NOMO-1 treated with dmso at 0.1 percent for 144 hours (cell line): ENCODE measurements at regions not wholly inside any gene's neighbourhood (a gene's known extent, or its start where the extent isn't known, plus 50 kb on each side); places are given as distances from the start of the nearest gene placed in this dataset.
"Not testable (repeated sequence)": the region's sequence is repeated elsewhere in the genome, so short reads cannot be mapped to it uniquely, and the experiment has no call there.

ENCODE experiments used
- DNase-seq: peaks from one replicate; lab custom pipeline; 2025; ENCODE audit not compliant: unreplicated experiment; lab: John Stamatoyannopoulos, UW

DNA sequence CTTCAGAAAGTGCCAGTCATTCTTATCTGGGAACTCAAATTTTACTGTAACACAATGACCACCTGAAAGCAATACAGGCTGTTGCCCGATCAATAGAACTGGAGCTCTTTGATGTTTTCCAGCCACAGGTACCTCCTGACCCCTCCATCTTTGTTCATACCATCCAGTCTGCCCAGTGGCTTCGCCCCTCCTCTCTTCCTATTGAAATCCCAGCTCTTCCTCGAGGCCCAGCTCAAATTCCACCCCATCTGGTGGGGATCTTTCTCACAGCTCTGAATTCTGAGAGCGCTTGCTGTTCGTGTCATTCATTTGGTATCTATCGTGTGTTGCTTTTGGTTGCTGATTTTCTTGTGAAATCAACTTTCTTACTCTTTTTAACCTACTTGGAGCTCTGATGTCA is 87.9 kb upstream of the CNKSR3 start:
- DNase-seq: no peak

DNA sequence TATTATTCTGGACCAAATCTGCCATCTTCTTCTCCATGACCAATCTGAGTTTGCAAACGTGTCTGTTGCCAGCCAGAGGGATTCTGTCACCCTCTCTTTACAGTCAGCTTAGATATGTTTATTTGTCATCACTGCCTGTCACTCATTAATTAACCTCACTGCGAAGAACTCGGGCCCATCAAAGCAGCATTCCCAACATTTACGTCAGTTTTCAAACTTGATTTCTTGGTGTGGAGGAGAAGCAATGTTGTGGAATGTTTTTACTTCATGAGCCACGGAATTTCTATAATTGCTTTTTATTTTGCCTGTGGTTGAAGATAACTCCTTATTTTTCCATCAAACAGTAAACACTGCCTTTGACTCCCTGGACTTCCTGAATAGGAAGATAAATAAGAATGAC is 91.8 kb upstream of the CNKSR3 start:
- no peak for DNase-seq

DNA sequence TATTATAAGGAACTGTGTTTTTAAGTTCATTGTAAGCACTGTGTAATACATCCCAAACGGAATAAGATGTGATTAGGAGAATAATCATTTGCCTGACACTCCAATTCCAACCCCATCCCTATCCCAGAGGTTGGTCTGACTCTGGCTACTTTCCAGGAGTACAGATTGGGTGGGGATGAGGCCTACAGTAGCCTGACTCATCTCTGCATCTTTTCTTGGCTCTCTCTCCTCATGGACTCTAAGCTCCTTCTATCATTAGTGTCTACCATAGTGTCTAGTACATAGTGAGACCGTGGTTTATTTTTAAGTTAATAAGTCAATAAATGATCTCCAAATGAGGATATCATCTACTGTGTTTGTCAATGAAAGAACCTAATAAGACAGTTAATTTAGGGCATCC is 92.2 kb upstream of the CNKSR3 start:
- DNase-seq: no peak

DNA sequence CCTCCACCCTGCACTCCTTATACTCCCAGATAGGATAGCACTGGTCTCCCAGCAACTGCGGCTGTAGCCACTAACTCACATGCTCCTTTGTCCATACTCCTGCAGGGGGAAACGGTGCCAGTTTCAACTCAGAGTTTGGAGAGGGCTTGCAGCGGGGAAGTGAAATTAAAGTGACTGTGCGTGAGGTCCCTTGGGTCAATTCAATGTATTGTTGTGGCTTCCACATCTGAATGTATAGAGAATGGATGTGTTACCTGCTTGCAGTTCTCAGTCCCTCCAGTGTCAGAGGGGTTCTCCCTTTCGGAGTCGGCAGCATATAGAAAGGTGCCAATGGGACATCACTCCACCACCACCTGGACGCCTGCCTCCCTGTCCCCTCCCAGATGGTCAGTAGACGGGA is 93.6 kb upstream of the CNKSR3 start:
- no peak for DNase-seq

- DNase-seq: no peak
Observed at GRCh38 chr6:154605178-154605881, 94.8 kb upstream of the CNKSR3 start.

GRCh38 chr6:154605882-154606370 is 95.4 kb upstream of the CNKSR3 start:
- DNase-seq: no peak

DNA sequence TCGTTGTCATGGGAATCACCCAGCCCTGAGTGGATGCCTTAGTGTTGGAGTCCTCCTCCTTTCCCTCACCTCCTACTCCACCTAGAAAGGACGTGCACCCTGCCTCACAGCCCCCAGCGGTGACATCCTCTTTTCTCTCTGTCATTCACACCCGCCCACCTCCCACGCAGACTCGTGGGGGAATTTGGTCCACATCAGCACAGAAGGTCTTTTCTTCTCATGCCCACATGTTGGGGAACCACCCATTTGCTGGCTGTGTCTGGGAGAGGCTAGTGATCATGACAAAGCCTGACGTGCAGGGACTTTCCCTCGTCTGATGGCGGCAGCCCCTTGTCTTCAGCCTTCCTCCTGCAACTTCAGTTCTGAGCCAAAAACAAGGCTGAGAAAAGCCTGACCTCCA is 96.0 kb upstream of the CNKSR3 start:
- no peak for DNase-seq

DNA sequence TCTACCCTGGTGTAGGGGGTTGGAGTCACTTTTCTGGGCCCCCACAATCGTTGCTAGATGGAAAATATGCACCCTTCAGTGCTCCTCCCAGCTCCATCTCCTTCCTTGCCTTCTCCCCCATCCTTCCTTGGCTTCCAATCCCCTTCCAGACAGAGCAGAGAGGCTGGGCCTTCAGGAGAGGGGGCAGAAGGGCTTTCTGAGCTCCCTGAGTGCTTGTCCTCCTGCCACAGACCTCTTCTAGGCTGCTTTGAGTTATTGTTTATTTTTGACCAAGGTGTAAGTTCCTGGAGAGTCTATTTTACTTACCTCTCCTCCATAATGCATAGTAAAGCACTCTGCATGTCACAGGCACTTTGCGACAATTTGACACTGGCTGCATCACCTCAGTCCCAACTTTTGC is 96.4 kb upstream of the CNKSR3 start:
- DNase-seq: no peak

DNA sequence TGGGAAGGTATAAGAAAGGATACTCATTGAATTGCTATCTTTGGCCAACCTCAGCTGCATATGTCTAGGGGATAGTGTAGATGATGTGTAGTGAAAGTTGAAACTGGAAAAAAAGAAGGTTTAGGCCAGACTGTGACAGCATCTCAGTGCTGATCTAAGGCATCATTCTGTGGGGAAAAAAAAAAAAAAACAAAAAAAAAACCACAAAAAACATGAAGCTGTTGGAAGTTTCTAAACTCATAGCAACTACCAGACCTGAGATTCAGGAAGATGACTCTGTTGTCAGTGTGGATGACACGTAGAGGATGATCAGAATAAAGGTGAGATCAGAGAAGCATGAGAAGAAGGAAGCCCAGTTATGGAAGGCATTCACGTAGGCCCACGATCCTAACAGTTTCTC is 100.8 kb upstream of the CNKSR3 start:
- no peak for DNase-seq

DNA sequence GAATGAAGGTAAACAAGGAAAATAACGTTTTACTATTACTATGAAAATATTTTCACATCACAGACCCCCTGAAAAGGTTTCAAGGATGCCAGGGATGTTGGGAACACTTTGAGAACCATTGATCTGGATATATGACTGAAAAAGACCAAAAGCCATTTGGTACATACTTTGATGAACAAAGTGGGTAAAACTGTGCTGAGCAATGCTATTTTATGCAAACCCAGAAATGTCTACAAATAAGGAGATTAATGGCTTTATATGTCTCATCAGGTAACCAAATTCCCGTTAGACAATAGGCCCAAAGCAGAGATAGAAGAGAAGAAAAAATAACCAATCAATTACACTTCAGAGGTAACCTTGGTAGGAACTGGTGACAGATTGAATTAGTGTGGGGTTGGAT is 101.4 kb upstream of the CNKSR3 start:
- no peak for DNase-seq

GRCh38 chr6:154613137-154613676 is 102.7 kb upstream of the CNKSR3 start:
- DNase-seq: no peak

DNA sequence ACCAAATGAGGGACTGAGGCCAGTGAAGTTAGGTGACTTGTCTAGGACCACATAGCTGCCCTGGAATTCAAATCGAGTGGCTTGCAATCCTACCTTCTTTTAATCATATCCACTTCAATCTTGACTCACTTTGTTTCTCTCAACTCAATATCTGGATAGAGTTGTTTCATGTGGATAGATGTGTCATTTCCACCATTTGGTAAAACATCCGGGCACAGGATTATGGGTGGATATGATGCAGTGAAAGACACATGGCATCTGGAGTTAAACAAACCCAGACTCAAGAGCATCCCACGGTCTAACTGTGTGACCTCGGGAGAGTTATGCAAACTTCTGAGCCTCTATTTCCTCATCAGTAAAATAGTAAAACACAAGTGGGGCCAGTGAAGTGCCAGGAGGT is 103.6 kb upstream of the CNKSR3 start:
- DNase-seq: no peak

- no peak for DNase-seq
Observed at GRCh38 chr6:154614641-154615040, 104.2 kb upstream of the CNKSR3 start.

DNA sequence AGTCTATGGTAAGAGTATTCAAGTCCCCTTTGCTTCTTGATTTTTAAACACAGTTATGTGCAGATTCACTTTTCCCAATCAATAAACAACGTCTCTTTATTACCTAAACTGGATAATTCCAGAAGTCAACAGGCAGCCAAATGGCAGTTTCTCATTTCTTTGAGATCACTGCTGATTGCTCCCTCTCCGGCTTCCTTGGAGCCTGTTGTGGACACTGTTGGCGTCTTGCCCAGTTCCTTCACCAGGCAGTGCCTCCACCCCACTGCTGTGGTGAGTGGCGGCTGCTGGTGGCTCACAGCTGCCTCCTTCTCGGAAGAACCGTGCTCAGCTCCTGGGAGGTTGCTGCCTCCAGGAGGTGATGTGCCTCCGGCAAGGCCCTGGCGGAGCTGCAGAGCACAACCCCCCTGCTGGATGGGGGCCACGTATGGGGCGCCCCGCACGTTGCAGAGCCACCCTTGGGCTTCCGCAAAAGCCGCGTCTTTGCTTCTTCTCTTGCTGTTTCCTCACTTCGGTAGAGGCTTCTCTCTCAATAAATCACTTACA is 105.1 kb upstream of the CNKSR3 start:
- DNase-seq: peak; percentile 67

GRCh38 chr6:154617175-154617574 is 106.7 kb upstream of the CNKSR3 start:
- DNase-seq: no peak

DNA sequence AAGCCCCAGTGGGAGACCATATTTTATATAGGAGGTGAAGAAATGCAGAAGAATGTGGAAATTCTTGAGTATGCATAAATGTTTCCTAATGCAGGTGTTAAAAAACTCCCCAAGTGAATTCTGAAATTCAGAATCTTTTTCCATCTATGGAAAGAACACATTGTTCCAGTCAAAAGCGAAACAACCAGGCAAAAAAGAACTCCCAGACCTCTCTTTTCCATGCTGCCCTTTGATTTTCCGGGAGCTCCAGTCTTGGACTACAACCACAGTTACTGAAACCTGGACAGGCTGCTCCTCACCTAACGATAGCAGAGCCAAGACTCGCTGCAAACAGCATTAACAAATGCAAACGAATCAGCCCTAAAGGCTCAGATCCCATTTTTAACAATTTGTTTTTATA is 108.7 kb upstream of the CNKSR3 start:
- DNase-seq: no peak

DNA sequence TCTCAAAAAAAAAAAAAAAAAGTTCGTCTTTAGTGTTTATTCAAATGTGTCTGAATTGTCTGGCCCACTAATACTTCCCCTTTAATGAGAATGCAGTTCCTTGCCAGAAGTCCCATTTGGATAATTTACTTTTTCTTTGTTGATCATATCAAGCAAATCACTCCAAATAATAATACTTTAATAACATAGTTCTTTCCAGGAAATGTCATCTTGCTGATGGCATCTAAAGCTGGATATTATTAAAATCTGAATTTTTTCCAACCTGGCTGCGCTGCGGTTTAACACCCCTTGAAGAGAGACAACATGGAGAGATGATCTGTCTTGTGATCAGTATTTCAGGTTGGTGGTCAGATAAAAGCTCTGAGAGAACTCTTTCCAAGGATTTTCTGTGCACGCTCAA is 111.2 kb upstream of the CNKSR3 start:
- no peak for DNase-seq

DNA sequence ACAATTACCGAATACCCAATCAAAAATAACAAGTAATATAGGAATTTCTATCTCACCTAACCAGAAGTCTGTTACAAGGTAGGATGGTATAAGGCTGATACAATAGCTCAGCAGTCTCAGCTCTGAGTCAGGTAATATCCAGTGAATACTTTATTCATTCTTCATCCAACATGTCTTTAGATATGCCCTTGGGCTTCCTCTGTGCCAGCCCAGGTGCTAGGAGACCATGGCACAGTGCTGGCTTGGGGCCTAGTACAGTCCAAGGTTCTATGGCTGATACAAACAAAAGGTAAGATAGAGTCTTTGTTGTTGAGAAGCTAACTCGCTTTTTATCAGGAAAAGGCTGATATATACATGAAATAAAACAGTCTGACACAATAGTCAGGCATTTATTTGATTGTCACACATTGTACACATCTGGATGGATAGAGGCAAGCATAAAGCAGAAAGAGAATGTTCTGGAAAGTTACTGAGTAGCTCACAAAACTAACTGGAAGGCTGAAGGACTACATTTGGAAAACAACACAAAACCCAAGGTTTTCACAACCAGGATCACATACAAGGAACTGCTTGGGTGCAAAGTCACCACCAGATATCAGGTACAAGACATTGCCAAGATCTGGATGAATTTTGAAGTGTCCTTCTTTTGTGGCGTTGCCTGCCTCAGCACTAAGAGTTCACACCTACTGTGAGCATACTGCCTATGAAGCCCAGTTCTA is 110.4 kb upstream of the SCAF8 start:
- DNase-seq: no peak

DNA sequence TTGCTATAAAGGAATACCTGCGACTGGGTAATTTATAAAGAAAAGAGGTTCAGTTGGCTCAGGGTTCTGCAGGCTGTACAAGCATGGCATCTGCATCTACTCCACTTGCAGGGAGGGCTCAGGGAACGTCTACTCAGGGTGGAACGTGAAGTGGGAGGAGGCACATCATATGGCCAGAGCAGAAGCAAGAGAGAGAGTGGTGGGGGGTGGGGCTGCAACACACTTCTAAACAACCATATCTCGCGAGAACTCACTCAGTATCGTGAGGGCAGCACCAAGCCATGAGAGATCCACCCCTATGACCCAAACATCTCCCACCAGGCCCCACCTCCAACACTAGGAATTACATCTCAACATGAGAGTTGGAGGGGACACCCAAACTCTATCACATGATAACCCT is 109.8 kb upstream of the SCAF8 start:
- no peak for DNase-seq

DNA sequence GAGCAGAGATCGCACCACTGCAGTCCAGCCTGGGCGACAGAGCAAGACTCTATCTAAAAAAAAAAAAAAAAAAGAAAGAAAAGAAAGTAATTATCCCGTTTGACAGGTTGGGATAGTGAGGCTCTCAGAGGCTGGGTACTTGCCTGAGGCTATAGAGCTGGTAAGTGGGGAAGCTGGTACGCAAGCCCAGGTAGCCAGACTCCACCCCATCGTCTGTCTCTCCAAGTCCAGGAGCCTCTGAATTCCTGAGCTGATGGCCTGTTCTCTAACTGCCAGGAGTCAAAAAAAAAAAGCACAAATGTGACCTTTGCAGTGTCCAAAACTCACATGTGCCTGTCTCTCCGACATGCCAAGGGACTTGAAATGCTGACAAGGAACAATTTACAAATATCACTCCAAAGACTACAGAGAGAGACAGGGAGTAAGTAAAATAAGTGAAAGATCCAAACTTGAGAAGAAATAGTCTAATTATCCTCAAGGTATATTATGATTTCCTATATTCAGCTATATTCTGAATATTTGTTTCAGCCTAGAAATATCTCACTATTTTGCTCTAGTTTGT is 109.1 kb upstream of the SCAF8 start:
- DNase-seq: no peak

DNA sequence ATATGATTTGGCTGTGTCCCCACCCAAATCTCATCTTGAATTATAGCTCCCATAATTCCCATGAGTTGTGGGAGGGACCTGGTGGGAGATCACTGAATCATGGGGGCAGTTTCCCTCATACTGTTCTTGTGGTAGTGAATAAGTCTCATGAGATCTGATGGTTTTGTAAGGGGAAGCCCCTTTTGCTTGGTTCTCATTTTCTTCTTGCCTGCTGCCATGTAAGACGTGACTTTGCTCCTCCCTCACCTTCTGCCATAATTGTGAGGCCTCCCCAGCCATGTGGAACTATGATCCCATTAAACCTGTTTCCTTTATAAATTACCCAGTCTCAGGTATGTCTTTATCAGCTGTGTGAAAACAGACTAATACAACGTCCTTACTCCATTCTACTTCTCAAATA is 108.5 kb upstream of the SCAF8 start:
- not testable (repeated sequence) for DNase-seq

GRCh38 chr6:154625721-154626120 is 107.5 kb upstream of the SCAF8 start:
- no peak for DNase-seq
